ENCODE measurements at regions not wholly inside any gene's neighbourhood (a gene's known extent, or its start where the extent isn't known, plus 50 kb on each side); places are given as distances from the start of the nearest gene placed in this dataset.

DNA sequence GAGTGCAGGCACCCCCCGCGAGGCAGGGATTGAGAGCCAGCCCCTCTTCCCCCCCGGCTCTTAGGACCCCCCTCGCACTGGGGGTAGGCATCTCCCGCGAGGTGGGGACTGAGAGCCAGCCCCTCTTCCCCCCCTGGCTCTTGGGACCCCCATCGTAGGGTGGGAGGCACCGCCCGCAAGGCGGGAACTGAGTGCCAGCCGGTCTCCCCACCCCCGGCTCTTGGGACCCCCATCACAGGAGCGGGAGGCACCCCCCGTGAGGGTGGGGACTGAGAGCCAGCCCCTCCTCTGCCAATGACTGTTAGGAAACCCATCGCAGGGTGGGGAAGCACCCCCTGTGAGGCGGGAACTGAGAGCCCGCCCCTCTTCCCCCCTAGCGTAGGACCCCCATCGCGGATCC lies 363.4 kb upstream of the SPRY2 start:
- TF ChIP-seq POLR2A (IDR thresholded peaks at IDR 0.05) = no peak
- TF ChIP-seq, protein P1, sequence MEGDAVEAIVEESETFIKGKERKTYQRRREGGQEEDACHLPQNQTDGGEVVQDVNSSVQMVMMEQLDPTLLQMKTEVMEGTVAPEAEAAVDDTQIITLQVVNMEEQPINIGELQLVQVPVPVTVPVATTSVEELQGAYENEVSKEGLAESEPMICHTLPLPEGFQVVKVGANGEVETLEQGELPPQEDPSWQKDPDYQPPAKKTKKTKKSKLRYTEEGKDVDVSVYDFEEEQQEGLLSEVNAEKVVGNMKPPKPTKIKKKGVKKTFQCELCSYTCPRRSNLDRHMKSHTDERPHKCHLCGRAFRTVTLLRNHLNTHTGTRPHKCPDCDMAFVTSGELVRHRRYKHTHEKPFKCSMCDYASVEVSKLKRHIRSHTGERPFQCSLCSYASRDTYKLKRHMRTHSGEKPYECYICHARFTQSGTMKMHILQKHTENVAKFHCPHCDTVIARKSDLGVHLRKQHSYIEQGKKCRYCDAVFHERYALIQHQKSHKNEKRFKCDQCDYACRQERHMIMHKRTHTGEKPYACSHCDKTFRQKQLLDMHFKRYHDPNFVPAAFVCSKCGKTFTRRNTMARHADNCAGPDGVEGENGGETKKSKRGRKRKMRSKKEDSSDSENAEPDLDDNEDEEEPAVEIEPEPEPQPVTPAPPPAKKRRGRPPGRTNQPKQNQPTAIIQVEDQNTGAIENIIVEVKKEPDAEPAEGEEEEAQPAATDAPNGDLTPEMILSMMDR (IDR thresholded peaks at IDR 0.05) = no peak
- no peak for TF ChIP-seq EP300 (IDR thresholded peaks at IDR 0.05)
- no peak for TF ChIP-seq POLR2AphosphoS5 (IDR thresholded peaks at IDR 0.05)

Measured in upper lobe of left lung (tissue), 4 donors.